NCI-H2227 treated with DMSO at 0.1 percent for 48 hours (cell line): ENCODE measurements at regions not wholly inside any gene's neighbourhood (a gene's known extent, or its start where the extent isn't known, plus 50 kb on each side); places are given as distances from the start of the nearest gene placed in this dataset.
A peak's percentile ranks its signal among the peaks of the same experiment; 100 is the strongest.

Source experiments
- DNase-seq: peaks from one replicate; lab custom pipeline; 2025; lab: John Stamatoyannopoulos, UW

DNA sequence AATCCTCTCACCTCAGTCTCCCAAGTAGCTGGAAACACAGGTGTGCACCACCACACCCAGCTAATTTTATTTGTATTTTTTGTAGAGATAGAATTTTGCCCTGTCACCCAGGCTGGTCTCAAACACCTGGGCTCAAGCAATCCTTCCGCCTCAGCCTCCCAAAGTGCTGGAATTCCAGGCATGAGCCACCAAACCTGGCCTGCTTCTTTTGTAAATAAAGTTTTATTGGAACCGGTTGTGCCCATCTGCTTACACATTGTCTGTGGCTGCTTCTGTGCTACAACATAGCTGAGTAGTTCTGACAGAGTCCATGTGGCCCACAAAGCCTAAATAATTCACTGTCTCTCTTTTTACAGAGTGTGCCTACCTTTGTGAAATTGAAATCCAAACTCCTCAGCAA is 109.7 kb upstream of the NRSN1 start:
- DNase-seq: no peak

DNA sequence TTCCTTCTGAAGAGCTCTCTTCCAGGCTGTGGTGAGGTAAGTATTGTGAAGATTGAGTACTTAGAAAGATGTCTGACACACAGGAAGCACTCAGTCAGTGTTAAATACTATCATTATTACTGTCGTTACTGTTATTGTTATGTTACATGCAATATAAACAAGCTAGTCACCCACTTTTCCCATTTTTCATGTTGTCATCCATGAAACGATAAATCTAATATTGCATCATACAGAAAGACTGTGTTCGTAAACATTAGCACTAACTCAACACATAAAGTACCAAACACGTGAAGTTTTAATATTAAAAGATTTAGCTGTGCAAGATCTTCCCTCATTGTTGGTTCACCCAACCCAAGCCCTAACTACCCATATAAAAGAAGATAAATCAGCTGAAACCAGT is 109.2 kb upstream of the NRSN1 start:
- peak; percentile 52 for DNase-seq

DNA sequence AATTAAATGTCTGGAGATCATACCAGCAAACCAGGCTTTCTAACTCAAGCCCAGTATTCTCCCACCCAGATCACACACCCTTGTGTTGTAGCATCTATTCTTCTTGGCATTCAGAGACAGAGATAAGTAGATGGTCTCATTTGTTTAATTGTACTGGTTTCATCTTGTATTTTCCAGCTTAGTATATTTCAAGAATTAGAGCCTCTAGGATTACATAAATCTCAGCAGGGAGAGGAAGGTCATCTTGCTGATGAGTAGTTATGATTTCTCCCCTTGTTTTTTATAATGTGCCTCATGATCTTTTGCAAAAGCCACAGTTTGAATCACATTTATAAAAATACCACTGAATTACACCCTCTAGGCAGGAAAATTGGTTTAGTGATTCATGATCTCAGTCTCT is 106.6 kb upstream of the NRSN1 start:
- DNase-seq: peak; percentile 88

DNA sequence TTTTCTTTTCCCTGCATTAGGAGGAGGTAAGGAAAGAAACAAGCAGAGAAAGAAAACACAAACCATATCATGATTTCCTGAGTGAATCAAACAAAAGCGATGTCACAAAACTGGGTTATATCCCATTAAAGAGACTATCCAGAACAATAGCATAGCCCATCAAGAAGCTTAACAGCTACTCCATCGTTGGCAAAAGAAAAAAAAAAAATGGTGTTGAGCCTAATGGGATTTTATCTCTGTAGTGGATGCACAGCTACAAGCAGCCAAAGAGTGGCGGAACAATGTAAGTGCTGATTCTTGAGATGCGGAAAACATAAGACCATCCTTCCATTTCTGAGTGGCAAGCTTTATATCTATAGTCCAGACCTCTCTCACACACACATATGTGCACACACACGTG is 106.2 kb upstream of the NRSN1 start:
- peak; percentile 88 for DNase-seq

DNA sequence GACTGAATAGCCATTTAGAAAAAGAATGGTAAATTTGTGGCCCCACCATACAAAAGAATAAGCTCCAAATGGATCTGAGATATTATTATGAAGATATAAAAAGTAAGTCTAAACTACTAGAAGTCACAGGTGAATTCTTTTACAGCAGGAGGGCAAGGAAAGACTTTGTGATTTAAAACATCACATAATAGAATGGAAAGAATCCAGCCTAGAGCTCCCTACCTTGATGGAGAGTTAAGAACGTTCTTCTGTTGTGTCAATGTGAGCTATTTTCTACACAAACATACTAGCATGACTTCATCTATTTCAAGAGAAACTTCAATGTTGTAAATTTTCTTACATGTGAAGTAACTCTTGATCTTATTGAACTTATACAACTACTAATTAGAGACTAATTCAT is 100.0 kb upstream of the NRSN1 start:
- DNase-seq: no peak

DNA sequence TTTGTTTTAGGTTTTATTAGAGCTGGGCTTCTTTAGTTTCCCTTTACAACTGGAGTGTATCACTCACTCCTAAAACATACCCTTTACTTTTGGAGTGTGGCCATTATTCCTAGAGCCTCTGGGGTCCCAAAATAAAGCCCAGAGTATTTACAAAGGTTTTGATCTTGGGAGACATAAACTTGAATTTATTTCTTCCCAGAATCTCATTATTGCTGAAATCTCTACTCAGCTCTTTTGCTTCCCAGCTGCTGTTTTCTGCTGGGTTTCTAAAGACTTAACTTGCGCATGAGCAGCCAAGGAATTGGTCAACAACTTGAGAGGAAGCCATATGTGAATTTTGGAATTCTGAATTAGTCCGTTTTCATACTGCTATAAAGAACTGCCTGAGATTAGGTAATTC is 94.5 kb upstream of the NRSN1 start:
- DNase-seq: no peak

DNA sequence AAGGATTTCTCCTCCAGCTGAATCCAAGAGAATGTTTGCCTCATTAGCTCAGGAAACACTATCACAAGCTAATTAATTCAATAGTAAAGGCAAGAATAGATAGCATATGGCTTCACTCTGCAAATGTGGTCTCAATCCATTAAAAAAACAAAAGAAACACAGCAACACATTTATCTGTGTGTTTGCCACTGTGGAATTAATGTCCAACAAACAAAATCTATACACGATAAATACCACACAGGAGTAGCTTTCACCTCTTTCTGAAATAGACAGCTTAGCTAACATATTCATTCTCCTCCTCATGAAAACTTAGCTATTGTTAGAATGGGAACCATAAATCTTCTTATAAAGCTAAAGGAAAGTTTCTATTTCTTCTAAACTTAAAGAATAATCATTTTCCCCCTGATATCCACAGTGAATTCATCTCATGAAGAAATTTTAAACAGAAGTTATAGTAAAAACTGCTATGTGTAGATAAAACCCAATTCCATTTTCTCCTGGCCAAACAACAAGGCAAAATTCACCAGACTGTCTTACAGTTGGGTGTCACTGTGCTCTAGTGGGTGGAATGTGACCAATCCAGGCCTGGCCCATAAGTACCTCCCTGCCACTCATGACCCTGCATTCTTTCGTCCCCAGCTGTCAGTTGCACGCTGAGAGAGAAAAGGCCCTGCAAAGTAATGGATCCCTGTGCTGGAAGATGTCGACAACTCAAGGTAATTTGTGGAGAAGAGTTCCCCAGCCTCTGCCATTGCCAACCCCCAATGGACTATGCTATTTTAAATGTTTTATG is 92.9 kb upstream of the NRSN1 start:
- DNase-seq: no peak

DNA sequence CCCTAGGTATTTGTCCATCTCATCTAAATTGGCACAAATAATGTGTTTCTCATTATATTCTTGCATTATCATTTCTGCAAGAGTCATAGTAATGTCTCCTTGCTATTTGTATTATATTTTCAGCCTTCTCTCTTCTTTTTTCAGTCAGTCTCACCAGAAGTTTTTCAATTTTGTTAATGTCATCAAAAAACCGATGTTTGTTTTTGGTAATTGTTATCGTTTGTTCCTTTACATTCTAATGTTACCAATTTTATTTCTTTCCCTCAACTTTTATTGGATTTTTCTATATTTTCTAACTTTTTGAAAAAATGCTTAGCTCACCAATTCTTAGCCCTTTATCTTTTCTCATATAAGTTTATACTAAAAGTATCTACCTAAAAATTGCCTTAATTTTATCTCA is 82.2 kb upstream of the NRSN1 start:
- no peak for DNase-seq

DNA sequence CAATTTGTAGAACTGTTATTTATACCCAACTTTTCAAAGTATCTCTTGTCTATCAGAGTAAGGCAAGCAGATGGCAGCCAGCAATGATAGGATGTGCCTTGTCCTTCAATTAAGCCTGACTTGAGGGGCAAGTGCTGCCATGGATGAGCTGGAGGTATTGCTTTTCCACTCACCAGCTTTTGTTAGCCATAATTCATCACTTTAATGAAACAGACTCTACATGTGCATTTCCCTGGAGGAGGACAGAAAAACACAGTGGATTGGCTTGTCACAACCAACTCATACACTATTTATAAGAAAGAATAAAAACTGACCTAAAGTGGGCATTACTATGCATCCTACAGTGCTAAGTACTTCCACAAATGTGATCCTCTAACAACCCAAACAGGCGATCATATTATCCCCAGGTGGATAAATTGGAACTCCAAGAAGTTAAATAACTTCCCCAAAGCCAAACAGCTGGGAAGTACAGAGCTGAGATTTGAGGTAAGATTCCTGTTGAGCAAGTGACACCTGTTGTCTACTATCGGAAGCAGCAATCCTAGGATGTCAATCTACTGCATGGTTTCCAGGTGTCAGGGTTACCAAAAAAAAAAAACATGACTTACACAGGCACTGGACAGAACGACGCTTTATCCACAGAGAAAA is 73.9 kb upstream of the NRSN1 start:
- peak; percentile 2 for DNase-seq

DNA sequence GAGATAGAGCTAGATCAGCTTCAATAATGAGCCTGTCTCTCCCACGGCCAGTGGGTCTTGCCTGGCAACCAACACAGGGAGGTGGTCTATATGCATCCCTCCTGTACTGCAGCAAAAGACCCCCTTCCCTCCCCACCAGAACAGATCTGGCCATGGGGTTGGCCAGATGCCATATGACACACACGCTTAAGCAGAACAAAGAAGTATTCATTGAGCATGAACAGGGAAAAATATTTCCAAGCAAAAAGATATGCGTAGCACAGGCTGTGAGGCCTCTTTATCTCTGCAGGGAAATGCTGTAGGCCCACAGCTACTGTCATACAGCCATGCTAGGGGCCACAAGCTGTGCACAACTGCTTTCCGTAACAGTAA is 73.4 kb upstream of the NRSN1 start:
- DNase-seq: no peak

DNA sequence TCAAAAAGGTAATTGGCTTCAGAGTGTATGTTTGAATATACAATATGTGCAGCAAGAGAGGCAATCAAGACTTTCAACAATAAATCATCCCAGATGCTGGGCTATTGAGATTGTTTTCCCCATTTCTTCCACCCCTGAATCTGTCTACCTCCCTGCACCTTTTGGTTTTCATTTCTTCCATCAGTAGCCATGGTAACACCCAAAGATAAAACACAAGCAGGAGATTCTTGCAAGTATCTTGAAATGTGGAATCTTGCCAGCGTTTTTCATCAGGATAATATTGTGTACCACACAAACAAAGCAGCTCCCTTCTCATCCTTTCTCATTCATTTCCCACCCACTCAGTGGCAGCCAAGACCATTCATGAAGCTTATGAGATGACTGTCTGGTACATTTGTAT is 73.0 kb upstream of the NRSN1 start:
- peak; percentile 5 for DNase-seq

DNA sequence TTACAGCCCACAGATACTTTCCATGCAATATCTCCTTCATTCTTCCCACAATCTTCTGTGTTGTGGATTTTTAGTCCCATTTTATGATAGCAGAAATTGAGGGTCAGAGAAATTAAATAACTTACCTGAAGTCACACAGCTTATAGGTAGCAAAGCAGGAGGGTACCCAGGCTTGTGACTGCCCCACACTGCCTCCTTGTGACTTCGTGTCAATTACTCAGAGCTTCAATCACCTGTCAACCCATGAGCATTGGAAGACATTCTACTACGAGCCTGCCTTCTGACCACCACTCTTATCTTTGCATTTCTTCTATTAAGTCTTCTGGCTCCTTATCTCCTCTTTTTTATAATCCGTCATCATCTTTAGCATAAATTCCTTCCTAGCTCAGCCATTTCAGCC is 71.6 kb upstream of the NRSN1 start:
- no peak for DNase-seq

DNA sequence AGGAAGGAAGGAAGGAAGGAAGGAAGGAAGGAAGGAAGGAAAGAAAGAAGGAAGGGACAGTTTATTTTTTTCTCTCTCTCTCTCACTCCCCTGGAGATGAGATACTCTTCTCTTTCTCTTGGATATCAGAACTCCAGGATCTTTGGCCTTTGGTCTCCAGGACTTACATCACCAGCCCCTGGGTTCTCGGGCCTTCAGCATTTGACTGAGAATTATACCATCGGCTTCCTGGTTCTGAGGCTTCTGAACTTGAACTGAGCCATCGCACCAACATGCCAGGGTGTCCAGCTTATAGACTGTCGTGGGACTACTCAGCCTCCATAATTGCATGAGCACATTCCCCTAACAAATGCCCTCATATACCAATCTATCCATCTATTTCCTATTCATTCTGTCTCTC is 69.4 kb upstream of the NRSN1 start:
- no peak for DNase-seq

DNA sequence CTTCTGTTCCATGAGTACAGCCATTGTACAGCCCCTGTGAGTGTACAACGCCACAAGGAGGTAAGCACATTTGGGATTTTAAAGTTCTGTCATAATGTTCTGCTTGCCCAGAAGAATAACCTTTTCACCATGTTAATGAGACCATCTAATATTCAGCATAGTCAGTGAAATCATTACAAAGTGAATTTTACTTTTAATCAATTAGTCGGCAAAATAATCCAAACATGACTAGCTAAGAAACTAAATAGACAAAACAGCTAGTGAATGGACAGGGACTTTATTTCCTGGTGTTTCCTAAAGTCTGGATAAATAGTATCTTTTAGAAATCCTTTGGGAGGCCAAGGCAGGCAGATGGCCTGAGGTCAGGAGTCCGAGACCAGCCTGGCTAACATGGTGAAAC is 69.0 kb upstream of the NRSN1 start:
- no peak for DNase-seq

DNA sequence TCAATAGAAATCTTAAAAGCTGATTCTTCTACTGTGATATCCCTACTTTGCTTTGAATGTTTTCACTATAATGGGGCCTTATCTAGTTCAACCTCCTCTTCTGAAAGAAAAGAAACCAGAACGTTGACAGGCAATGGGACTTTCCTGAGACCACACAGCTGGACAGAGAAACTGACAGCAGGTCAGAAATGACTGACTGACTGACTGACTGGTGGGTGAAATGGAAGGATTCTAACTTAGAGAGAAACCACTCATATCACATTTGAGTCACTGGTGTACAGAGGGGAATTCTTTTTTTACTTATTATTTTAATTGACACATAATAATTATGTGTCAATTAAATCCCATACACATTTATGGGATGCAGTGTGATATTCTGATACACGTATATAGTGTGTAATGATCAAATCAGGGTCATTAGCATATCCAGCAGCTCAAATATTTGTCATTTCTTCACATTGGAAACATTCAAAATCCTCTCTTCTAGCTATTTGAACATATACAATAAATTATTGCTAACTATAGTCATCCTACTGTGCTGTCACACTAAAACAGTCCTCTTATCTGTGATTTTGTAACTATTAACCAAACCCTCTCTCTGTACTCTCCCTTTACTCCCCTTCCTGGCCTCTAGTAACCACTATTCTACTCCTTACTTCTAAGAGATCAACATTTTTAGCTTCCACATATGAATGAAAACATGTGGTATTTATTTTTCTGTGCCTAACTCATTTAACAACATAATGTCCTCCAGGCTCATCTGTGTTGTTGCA is 64.8 kb upstream of the NRSN1 start:
- no peak for DNase-seq

DNA sequence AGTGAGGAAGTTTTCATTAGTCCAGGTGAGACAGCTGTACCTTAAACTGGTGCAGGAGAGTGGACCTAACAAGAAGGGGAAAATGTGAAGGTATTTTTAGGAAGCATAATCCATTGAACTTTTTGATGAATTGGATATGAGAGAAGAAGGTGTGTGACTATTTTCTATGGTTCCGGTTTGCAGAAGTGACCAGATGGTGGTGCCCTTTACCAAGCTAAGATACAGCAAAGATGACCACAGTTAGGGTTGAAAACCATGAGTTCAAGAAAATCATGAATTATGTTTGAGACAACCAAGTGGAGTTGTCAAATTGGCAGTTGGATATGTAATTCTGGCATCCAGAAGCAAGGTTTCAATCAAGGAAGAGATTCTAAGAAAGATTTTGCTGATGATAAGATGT is 61.9 kb upstream of the NRSN1 start:
- DNase-seq: no peak

DNA sequence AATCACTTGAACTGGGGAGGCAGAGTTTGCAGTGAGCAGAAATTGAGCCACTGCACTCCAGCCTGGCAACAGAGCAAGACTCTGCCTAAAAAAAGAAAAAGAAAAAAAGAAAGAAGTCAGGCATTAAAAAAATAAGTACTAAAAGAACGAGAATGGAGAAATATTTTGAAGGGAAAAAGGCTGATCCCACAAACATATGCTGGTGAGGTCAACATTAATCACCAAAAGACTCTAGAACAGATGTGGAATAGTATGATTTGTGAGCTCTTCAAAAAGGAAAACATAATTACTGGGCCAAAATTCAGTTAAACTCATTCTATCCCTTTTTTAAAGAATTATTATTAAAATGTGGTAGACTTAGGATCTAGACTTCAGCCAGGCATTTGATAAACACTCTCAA is 61.2 kb upstream of the NRSN1 start:
- DNase-seq: no peak

DNA sequence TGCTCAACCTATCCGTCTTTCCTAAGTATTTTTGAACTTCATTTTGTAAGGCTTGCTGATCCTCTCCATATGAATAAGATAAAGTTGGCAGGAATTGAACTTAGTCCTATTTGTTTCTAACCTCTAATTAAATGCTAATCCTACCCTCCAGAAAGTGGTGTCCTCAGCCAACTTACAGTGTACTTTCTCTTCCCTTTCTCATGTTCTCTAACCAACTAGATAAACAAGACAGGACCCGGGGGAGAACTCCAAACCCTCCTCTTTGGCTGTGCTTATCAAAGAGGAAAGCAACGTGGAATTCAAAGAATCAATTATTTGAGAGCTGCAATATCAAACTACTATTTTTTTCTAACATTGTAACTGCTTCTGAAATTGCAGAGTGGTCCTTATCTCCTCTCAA is 56.5 kb upstream of the NRSN1 start:
- DNase-seq: no peak

DNA sequence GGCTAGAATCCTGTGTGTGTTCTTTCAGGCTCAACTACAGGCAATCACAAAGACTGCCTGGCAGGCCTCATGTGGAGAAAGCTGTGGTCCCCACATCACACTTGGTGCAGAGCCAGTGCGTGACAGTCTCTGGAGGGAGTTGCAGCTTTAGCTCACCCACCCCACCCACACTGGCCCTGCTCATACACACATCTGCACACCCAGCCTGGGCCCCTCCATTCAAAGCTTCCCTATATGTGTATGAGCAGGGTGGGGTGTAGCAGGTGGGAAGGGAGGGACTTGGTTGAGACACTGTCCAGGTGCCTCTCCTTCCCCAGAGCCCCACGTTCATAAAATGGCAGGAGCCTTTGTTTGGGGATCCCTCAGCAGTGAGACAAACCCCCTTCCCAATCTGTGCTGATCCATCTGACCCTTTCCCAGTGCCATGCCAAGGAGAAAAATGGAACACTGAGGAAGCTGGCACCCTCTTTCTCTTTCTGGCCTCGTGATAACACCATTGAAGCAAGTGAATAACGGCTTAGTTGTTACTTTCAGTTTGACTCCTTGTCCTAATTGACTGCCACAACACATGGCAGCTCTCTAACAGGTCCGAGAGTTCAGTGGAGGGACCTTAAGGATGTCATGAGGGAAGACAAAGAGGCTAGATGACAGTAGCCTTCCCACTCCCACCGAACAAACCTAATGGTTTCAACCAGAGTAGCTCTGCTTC is 53.8 kb upstream of the NRSN1 start:
- no peak for DNase-seq

DNA sequence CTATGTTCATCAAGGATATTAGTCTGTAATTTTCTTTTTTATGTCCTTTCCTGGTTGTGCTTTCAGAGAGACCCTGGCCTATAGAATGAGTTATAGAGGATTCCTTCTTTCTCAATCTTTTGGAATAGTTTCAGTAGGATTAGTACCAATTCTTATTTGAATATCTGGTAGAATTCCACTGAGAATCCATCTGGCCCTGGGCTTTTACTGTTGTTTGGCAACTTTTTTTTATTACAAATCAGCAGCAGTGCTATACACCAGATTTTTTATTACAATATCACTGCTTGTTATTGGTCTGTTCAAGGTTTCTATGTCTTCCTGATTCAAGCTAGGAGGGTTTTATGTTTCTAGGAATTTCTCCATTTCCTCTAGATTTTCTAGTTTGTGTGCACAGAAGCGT is 50.0 kb upstream of the NRSN1 start:
- no peak for DNase-seq
